Kidney epithelial cell (primary cell): ENCODE measurements at regions not wholly inside any gene's neighbourhood (a gene's known extent, or its start where the extent isn't known, plus 50 kb on each side); places are given as distances from the start of the nearest gene placed in this dataset.

Source experiments
- DNase-seq: peaks from one replicate; pipeline ENCODE4 v3.0.0-alpha.2; 2010; ENCODE audit warnings: low read depth
- H3K27me3 ChIP-seq: 2 replicates; pipeline ENCODE4 v1.6.0; 2011; ENCODE audit warnings: low read length; ENCODE audit not compliant: control insufficient read depth, insufficient read depth
- H3K36me3 ChIP-seq: 2 replicates; pipeline ENCODE4 v1.5.1; 2011; ENCODE audit warnings: low read length; ENCODE audit not compliant: control insufficient read depth, insufficient read depth
- H3K4me3 ChIP-seq: 2 replicates; pipeline ENCODE4 v1.5.1; 2011; ENCODE audit warnings: low read depth, mild to moderate bottlenecking, control low read depth, low read length
- TF ChIP-seq, protein P1 (sequence below): IDR thresholded peaks from 2 replicates; pipeline ENCODE4 v1.5.1; 2011; ENCODE audit warnings: mild to moderate bottlenecking, moderate library complexity, low read length, control low read depth, inconsistent platforms; ENCODE audit not compliant: insufficient read depth, poor library complexity, severe bottlenecking

DNA sequence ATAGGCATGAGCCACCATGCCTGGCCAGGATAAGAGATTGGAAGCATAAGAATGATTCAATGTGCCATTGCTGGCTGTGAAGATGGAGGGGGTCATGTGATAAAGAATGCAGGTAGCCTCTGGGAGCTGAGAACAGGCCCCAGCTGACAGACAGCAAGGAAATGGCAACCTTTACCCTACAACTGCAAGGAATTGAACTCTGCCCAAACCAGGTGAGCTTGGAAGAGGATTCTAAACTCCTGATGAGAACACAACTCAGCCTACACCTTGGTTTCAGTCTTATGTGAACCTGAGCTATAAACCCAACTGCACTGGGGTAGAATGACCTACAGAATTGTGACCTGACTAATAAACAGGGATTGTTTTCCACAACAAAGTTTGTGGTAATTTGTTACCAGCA, 82.0 kb upstream of the AKIRIN2 start:
- TF ChIP-seq, protein P1, sequence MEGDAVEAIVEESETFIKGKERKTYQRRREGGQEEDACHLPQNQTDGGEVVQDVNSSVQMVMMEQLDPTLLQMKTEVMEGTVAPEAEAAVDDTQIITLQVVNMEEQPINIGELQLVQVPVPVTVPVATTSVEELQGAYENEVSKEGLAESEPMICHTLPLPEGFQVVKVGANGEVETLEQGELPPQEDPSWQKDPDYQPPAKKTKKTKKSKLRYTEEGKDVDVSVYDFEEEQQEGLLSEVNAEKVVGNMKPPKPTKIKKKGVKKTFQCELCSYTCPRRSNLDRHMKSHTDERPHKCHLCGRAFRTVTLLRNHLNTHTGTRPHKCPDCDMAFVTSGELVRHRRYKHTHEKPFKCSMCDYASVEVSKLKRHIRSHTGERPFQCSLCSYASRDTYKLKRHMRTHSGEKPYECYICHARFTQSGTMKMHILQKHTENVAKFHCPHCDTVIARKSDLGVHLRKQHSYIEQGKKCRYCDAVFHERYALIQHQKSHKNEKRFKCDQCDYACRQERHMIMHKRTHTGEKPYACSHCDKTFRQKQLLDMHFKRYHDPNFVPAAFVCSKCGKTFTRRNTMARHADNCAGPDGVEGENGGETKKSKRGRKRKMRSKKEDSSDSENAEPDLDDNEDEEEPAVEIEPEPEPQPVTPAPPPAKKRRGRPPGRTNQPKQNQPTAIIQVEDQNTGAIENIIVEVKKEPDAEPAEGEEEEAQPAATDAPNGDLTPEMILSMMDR = no peak
- H3K4me3 ChIP-seq = no peak overlapping the region
- DNase-seq = no peak
- no peaks in the 10 kb centered on the region for H3K27me3 ChIP-seq
- no peaks in the 10 kb centered on the region for H3K36me3 ChIP-seq

DNA sequence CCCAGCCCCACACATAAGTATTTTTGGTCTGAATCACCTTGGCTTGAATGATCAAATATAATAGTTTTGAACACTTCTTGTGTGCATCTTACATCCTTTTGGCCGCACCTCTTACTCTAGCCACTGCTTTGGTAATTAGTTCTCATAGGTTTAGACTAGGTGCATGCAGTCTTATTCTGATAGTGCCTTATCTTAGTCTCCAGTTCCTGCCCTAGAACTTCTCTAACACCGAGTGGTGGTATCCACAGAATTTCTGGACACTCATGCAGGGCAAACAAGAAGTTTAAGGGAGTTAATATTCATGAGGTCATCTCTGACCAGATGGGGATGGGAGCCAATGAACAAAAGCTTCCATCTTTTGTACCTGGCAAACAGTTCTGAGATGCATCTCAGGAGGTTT, 77.5 kb upstream of the AKIRIN2 start:
- Histone ChIP-seq H3K4me3 (no peak overlapping the region), H3K27me3 (no peaks in the 10 kb centered on the region), H3K36me3 (no peaks in the 10 kb centered on the region)
- TF ChIP-seq, protein P1 = no peak
- no peak for DNase-seq

DNA sequence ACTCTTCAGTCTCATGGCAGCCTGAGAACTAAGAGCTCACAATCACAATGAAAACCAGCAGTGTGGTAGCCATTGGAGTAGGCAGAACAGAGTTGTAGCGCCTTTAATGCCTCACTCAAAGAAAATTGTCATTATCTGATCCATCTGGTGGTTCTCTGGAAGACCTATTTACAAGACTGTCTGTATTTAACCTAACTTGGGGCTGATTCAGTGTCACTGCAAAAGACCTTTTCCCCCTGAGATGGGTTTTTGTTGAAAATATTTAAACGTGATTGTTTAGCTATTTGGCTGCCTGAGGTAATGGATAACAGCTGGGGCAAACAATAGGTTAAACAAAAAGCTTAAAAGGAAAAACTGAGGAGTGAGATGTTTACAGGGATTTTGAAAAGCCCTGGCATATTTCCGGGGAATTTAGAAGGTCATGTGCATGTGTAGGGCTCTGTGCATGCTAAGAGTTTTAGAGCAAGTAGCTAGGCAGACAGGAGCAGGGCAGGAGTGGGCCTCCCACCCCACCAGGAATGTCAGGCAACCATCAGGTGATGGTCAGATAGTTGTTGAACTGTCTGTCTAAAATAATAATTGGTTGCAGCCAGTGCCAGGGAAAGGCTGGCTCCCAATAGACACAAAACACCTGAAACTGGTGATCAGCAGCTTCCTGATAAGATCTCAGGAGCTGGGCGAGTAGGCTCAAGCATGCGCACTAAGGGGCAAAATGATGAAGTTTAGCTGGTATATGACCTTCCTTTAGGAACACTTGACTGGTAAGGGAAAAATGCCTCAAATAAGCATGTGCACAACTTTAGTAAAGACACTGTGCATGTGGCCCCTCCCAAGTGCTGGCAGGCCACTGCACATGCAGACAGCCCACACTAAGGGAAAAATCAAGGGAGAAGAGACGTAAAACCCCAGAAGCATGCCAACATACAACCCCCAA, 70.8 kb upstream of the AKIRIN2 start:
- no peak for DNase-seq
- no peak overlapping the region for H3K4me3 ChIP-seq
- H3K36me3 ChIP-seq = no peaks in the 10 kb centered on the region
- H3K27me3 ChIP-seq = no peaks in the 10 kb centered on the region
- TF ChIP-seq, protein P1 = no peak

DNA sequence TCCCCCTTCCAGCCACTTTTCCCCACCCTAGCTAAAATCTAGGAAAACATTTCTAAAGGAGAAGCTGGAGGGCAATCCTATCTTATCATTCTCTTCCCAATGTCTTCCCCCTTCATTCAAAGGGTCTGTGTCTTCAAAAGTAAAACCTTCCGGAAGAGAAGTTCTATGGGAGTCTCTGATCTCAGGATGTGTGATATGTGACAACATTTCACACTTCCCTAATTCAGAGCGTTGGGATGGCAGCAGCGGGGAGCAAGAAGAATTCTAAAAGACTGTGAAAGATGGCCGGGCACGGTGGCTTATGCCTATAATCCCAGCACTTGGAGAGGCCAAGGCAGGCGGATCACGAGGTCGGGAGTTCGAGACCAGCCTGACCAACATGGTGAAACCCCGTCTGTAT, 65.4 kb upstream of the AKIRIN2 start:
- TF ChIP-seq, protein P1 = no peak
- Histone ChIP-seq H3K4me3 (no peak overlapping the region), H3K27me3 (no peaks in the 10 kb centered on the region), H3K36me3 (no peaks in the 10 kb centered on the region)
- no peak for DNase-seq

DNA sequence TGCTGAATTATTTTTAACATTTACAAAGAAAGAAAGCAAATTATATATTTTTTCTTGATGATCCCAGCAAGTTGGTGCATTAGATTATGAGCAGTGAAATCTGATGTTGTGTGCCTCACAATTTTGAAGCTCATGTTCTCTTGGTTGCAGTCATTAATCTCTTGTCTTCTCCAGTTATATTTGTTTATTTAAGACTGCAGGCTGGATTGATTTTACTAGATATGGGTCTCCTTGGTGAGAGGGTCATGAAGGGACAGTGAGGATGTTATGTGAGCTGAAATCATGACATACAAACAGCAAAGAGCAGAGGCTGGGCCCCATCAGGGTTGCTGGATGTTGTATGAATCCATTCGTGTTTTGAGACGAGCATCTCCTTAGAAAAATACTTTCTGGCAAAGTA, 64.2 kb upstream of the AKIRIN2 start:
- TF ChIP-seq, protein P1 = no peak
- no peaks in the 10 kb centered on the region for H3K36me3 ChIP-seq
- no peak for DNase-seq
- no peak overlapping the region for H3K4me3 ChIP-seq
- H3K27me3 ChIP-seq = no peaks in the 10 kb centered on the region

DNA sequence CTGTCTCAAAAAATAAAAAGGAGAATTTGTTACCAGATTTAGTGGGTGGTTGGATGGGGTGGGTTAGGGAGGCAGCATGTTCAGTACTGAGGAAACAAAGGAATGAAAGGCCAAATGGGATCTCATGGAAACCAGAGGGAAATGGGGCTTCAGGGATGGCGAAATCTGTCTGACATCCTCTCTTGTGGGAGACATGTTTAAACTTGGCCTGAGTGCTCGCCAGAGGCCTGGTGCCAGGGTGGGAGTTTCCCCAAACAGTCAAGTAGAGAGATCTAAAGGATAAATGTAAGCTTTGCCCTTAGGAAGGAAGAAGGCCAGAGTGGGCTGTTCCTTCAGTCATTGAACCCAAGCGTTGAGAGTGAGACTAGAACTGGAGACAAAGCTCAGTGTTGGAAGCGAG, 61.9 kb upstream of the AKIRIN2 start:
- Histone ChIP-seq H3K4me3 (no peak overlapping the region), H3K27me3 (no peaks in the 10 kb centered on the region), H3K36me3 (no peaks in the 10 kb centered on the region)
- TF ChIP-seq, protein P1 = no peak
- DNase-seq = no peak
